ENCODE measurements at regions not wholly inside any gene's neighbourhood (a gene's known extent, or its start where the extent isn't known, plus 50 kb on each side); places are given as distances from the start of the nearest gene placed in this dataset.

DNA sequence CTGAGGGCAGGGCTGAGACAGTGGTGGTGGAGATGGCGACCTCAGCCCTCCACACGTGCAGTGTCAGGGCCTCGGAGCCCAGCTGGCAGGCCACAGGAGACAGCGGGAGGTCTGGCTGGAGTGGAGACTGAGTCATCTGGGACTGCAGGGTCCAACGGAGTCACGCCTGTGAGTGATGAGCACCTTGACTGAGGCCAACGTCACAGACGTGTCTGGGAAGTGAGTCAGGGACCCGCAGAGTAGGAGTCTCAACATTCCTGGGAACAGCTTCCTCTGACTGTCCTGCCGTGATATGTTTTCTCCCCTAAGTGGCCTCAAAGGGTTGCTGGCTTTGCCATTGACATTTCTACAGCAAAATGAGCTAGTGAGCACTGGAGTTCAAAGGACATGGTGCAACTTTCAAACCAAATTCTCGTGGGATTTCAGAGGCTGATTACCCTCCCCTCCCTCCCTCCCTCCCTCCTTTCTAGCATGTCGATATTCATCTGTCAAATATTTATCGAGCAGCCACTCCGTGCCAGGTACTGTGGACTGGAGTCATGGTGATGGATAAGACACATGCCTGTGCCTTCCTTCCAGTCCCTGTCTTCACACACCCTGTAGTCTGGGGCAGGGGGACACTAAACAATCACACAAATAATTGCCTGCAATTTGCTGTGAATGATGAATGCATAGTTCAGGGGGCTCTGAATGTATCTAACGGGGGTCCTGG is 53.3 kb upstream of the AMOTL2 start:
- DNase-seq = peak; percentile 100

DNA sequence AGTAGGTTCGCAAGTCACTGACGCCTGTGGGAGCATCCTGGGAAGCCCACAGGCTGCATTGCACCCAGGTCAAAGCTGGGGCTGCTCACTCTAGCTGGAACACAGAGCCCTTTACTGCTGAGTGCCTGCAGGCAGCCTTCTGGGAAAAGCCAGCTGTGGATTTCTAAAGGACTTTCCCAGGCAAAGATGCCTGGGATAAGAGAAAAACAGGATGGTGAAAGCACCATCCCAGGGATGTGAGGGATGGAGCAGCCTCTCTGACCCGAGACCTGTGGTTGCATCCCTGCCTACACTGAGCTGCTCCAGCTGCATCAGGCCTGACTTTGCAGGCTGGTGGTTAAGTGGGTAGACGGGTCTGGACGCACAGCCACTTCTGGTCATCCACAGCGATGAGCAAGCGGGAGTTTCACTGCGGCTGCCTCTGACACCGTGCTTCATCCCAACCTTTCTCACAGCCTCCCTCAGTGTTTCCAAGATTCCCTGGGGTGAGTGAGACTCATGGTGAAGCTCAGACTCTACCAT is 52.5 kb upstream of the AMOTL2 start:
- peak; percentile 72 for DNase-seq

DNA sequence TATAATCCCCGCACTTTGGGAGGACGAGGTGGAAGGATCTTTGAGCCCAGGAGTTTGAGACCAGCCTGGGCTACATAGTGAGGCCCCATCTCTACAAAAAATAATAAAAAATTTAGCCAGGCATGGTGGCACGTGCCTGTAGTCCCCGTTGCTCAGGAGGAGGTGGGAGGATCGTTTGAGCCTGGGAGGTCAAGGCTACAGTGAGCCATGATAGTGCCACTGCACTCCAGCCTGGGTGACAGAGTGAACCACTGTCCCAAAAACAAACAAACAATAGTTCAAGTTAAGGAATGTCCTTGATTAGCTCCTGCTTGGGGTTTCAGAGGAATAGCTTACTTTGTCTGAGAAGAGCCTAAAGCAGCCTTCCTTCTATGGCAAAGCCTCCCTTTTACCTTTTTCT is 51.7 kb upstream of the AMOTL2 start:
- DNase-seq = no peak

Measured in fibroblast of skin of back (primary cell).